ENCODE measurements at regions not wholly inside any gene's neighbourhood (a gene's known extent, or its start where the extent isn't known, plus 50 kb on each side); places are given as distances from the start of the nearest gene placed in this dataset.

GRCh38 chr3:158970006-158970405 is 168.2 kb downstream of the MFSD1 start:
- DNase-seq (ENCODE audit: low read depth in 2 of 2) = no peak

- DNase-seq (ENCODE audit: low read depth in 2 of 2) = no peak
These were observed 173.1 kb downstream of the MFSD1 start for GRCh38 chr3:158974904-158975303.

GRCh38 chr3:158976966-158977365 is 175.1 kb downstream of the MFSD1 start:
- DNase-seq (ENCODE audit: low read depth in 2 of 2) = no peak

- no peak for DNase-seq (ENCODE audit: low read depth in 2 of 2)
These were observed 175.6 kb downstream of the MFSD1 start for GRCh38 chr3:158977497-158977896.

GRCh38 chr3:158983216-158984099 is 181.6 kb downstream of the MFSD1 start:
- DNase-seq (ENCODE audit: low read depth in 2 of 2) = no peak

GRCh38 chr3:158991146-158991705 is 189.4 kb downstream of the MFSD1 start:
- DNase-seq (ENCODE audit: low read depth in 2 of 2) = no peak

- DNase-seq (ENCODE audit: low read depth in 2 of 2) = no peak
These were observed 190.6 kb downstream of the MFSD1 start for GRCh38 chr3:158992463-158992862.

GRCh38 chr3:158994386-158994785 is 192.5 kb downstream of the MFSD1 start:
- DNase-seq (ENCODE audit: low read depth in 2 of 2) = no peak

- no peak for DNase-seq (ENCODE audit: low read depth in 2 of 2)
These were observed 199.9 kb downstream of the MFSD1 start for GRCh38 chr3:159001711-159002110.

GRCh38 chr3:159005137-159005536 is 203.3 kb downstream of the MFSD1 start:
- no peak for DNase-seq (ENCODE audit: low read depth in 2 of 2)

GRCh38 chr3:159007331-159007730 is 205.5 kb downstream of the MFSD1 start:
- no peak for DNase-seq (ENCODE audit: low read depth in 2 of 2)

- DNase-seq (ENCODE audit: low read depth in 2 of 2) = no peak
These were observed 206.5 kb downstream of the MFSD1 start for GRCh38 chr3:159008401-159008800.

- no peak for DNase-seq (ENCODE audit: low read depth in 2 of 2)
These were observed 216.5 kb downstream of the MFSD1 start for GRCh38 chr3:159018341-159018740.

- no peak for DNase-seq (ENCODE audit: low read depth in 2 of 2)
These were observed 223.9 kb downstream of the MFSD1 start for GRCh38 chr3:159025733-159026132.

GRCh38 chr3:159026510-159026909 is 224.7 kb downstream of the MFSD1 start:
- DNase-seq (ENCODE audit: low read depth in 2 of 2) = no peak

- DNase-seq (ENCODE audit: low read depth in 2 of 2) = no peak
These were observed 226.9 kb downstream of the MFSD1 start for GRCh38 chr3:159028706-159029105.

GRCh38 chr3:159029306-159030026 is 227.6 kb downstream of the MFSD1 start:
- DNase-seq (ENCODE audit: low read depth in 2 of 2) = no peak

- no peak for DNase-seq (ENCODE audit: low read depth in 2 of 2)
These were observed 228.3 kb downstream of the MFSD1 start for GRCh38 chr3:159030138-159030670.

GRCh38 chr3:159030886-159031679 is 229.2 kb downstream of the MFSD1 start:
- no peak for DNase-seq (ENCODE audit: low read depth in 2 of 2)

- DNase-seq (ENCODE audit: low read depth in 2 of 2) = no peak
These were observed 230.5 kb downstream of the MFSD1 start for GRCh38 chr3:159032311-159032710.

GRCh38 chr3:159038405-159038804 is 236.6 kb downstream of the MFSD1 start:
- DNase-seq (ENCODE audit: low read depth in 2 of 2) = no peak
